GM19463 (cell line): ENCODE measurements at regions not wholly inside any gene's neighbourhood (a gene's known extent, or its start where the extent isn't known, plus 50 kb on each side); places are given as distances from the start of the nearest gene placed in this dataset.
A peak's percentile ranks its signal among the peaks of the same experiment; 100 is the strongest.

Experiments
- ATAC-seq: cut with Tn5 transposase; IDR thresholded peaks from one replicate; pipeline ENCODE4 v1.9.1; 2021; ENCODE audit warnings: mild to moderate bottlenecking, moderate library complexity; ENCODE audit not compliant: unreplicated experiment

DNA sequence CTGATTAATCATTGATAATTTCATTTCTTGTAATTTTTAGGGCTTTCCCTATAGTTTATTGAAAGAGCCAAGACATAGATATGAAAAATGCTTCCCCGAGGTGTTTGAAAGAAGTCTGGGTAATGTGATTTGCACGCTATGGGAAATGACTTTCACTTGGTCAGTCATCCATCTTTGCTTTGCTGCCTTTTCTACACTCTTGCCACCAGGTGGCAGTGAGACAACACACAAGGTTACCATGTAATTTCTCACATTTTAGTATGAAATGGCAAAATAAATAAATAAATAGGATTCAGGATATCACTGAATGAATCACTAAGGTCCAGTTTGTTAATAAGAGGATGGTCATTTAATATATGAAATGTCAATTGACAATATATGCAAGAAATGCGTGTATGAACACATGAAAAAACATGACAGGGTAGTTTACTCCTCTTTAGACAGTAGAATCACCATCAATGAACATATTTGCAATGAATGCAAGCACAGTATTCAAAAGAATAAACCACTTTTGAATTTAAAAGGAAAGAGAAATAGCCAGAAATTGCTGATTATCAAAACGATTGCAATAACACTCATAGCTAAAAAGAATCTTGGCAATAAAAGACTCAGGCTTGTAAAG, 52.2 kb upstream of the KCNH7 start:
- ATAC-seq = peak; percentile 92

DNA sequence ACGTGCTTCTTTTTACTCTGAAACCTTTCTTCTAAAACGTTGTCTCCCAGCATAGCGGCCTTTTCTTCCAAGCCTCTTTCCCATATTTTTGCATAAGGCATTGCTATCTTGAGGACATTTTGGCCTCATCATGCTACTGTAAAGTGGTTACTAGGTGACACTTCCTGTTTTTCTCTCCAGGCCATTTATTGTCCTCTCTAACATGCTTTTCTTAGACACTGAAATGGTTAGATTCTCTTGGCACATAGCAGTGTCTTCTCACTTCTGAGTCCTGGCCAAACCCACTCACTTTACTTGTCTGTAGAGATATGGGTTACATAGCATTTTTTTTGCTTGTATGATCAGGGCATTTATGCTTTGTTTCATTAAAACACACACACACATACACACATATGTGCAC, 50.1 kb upstream of the KCNH7 start:
- no peak for ATAC-seq
